ENCODE measurements at regions not wholly inside any gene's neighbourhood (a gene's known extent, or its start where the extent isn't known, plus 50 kb on each side); places are given as distances from the start of the nearest gene placed in this dataset.
A peak's percentile ranks its signal among the peaks of the same experiment; 100 is the strongest.

GRCh38 chr17:77428020-77428748 lies 287.4 kb downstream of the SEC14L1 start:
- Histone ChIP-seq H3K9me3 (no peaks in the 10 kb centered on the region), H3K27me3 (no peaks in the 10 kb centered on the region), H3K36me3 (peaks cover 73% of the 10 kb centered on the region), H3K4me3 (no peak overlapping the region)
- no peak for DNase-seq

GRCh38 chr17:77428749-77429368 lies 288.1 kb downstream of the SEC14L1 start:
- no peak overlapping the region for H3K4me3 ChIP-seq
- H3K27me3 ChIP-seq: no peaks in the 10 kb centered on the region
- peaks cover 76% of the 10 kb centered on the region for H3K36me3 ChIP-seq
- H3K9me3 ChIP-seq: no peaks in the 10 kb centered on the region
- DNase-seq: no peak

DNA sequence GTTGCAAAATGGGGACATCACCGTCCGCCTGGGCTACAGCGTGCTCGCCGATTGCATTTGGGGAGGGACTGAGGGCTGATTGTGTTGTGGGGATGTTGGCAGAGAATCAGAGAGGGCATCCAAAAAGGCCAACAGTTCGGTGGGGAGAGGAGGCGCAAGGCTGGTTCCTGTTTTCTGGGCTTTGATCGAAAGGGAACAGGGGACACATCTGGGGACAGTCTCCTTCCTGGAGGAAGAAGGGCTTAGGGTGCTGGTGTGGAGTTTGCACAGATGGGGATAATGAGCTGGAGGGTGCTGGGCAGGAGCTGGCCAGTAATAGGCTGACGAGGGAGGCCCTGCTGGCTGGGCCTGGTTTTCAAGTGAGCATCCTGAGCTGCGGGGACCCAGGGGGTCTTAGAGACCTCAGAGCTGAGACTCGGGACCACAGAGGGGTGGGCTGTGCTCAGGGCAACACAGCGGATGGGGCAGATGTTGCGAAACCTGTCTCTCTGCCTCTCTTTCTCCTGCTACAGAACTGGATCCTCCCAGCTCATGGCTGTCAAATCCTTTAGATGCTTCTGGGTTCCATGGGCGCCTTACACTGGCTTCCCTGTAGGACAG lies 288.7 kb downstream of the SEC14L1 start:
- no peak for DNase-seq
- Histone ChIP-seq H3K9me3 (no peaks in the 10 kb centered on the region), H3K36me3 (peaks cover 76% of the 10 kb centered on the region), H3K4me3 (no peak overlapping the region), H3K27me3 (no peaks in the 10 kb centered on the region)

GRCh38 chr17:77429969-77430752 lies 289.4 kb downstream of the SEC14L1 start:
- DNase-seq: peak; percentile 99
- no peaks in the 10 kb centered on the region for H3K9me3 ChIP-seq
- peaks cover 78% of the 10 kb centered on the region for H3K36me3 ChIP-seq
- H3K4me3 ChIP-seq: no peak overlapping the region
- H3K27me3 ChIP-seq: no peaks in the 10 kb centered on the region

- H3K4me3 ChIP-seq: no peak overlapping the region
- H3K27me3 ChIP-seq: no peaks in the 10 kb centered on the region
- no peak for DNase-seq
- no peaks in the 10 kb centered on the region for H3K9me3 ChIP-seq
- peaks cover 76% of the 10 kb centered on the region for H3K36me3 ChIP-seq
These were observed 291.4 kb downstream of the SEC14L1 start for GRCh38 chr17:77432034-77432661.

GRCh38 chr17:77432742-77433141 lies 292.0 kb downstream of the SEC14L1 start:
- no peak for DNase-seq
- H3K4me3 ChIP-seq: no peak overlapping the region
- peaks cover 82% of the 10 kb centered on the region for H3K36me3 ChIP-seq
- H3K9me3 ChIP-seq: no peaks in the 10 kb centered on the region
- H3K27me3 ChIP-seq: no peaks in the 10 kb centered on the region

DNA sequence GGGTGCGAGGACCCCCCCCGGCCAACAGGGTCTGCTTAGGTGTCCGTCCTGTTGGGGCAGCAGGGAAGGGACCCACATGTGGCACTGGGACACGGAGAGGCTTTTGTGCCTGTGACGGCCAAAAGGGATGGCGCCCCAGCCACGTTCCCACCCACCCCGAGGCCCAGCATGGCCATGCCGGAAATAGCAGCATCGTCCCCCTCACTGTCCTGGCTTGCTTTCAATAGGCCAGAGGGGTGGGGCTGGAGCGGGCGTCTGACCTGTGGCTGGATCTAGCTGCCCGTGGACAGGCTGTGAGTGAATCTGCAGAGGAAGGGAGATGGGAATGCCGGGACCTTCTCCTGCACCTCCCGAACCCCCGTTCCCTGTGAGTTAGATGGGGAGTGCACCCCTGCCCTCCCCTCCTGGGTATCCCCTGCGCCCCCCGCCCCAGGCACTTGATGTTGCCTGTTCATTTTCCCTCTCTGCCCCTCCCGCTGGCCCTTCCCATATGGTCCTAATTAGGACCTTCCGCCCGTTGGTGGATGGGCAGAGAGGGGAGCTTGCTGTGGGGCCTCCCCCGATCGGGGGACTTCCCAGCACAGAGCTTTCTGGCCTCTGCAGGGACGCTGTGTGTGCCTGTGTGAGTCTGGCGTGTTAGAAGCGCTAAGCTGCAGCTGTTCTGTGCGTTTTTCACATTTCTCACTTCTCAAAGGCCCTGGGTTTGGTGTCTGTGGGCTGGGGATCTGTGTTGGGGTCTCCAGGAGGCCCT lies 292.8 kb downstream of the SEC14L1 start:
- H3K27me3 ChIP-seq: no peaks in the 10 kb centered on the region
- H3K36me3 ChIP-seq: peaks cover 80% of the 10 kb centered on the region
- no peak overlapping the region for H3K4me3 ChIP-seq
- H3K9me3 ChIP-seq: no peaks in the 10 kb centered on the region
- no peak for DNase-seq

GRCh38 chr17:77434136-77435114 lies 293.7 kb downstream of the SEC14L1 start:
- no peaks in the 10 kb centered on the region for H3K9me3 ChIP-seq
- H3K27me3 ChIP-seq: no peaks in the 10 kb centered on the region
- no peak for DNase-seq
- H3K36me3 ChIP-seq: peaks cover 77% of the 10 kb centered on the region
- no peak overlapping the region for H3K4me3 ChIP-seq

DNA sequence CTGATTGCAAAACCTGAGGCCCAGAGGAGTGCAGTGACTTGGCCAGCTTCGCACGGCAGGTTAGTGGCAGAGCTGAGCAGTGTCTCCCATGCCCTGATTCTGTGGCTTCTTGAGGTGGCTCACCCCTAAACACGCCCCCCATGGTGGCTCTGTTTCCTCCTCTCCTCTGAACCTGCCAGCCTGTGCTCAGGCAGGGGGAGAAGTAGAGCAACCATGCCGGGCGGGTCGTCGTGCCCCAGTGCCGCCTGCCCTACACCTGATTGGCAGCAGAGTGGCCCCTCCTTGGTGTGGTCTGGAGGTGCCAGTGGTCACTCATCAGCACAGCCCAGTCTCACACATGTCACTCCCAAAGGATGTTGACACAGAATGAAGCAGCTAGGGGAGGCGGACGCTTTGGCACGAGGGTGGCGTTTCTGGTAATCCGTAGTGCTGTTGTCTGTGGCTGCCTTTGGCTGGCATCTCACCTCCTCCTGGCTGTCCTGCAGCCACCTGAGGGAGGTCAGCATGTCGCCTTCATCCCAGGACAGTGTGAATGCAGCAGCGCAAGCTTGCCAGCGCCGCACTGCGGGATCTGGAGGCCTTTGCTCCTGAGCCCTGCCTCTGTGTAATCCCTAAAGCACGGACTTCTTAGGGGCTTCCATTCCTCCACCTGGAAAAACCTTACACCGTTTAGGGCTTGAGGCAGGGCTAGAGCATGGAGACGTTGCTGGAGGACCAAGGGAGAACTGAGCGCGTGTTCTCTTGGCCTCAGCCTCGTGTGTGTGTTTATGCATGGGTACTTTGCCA lies 294.7 kb downstream of the SEC14L1 start:
- Histone ChIP-seq H3K9me3 (no peaks in the 10 kb centered on the region), H3K36me3 (peaks cover 75% of the 10 kb centered on the region), H3K27me3 (no peaks in the 10 kb centered on the region), H3K4me3 (no peak overlapping the region)
- no peak for DNase-seq

- no peak for DNase-seq
These were observed 295.3 kb downstream of the SEC14L1 start for GRCh38 chr17:77436058-77436442.

GRCh38 chr17:77436481-77436880 lies 295.7 kb downstream of the SEC14L1 start:
- H3K36me3 ChIP-seq: peaks cover 79% of the 10 kb centered on the region
- no peak for DNase-seq
- no peak overlapping the region for H3K4me3 ChIP-seq
- H3K27me3 ChIP-seq: no peaks in the 10 kb centered on the region
- no peaks in the 10 kb centered on the region for H3K9me3 ChIP-seq

More at GRCh38 chr17:77436058-77436442, 295.3 kb downstream of the SEC14L1 start:
- Histone ChIP-seq H3K27me3 (no peaks in the 10 kb centered on the region), H3K9me3 (no peaks in the 10 kb centered on the region), H3K4me3 (no peak overlapping the region), H3K36me3 (peaks cover 75% of the 10 kb centered on the region)

DNA sequence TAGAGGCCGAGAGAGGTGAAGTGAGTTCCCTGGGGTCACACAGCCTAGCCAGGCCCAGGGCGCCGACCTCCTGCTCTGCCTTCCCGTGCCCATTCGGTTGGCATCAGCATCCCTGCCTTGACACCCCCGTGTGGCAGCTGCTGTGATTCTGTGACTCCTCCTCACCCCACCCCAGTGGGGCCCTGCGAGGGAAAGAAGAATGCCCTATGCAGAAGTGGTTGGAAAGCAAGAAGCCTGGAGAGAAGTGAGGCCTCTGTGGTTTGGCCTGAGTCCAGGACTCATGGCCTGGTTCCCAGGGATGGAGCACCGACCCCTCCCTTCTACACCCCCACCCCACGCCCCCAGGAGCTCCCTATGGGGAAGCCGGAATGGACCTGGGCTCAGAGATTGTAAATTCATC lies 296.2 kb downstream of the SEC14L1 start:
- no peaks in the 10 kb centered on the region for H3K9me3 ChIP-seq
- no peaks in the 10 kb centered on the region for H3K27me3 ChIP-seq
- H3K4me3 ChIP-seq: no peak overlapping the region
- peak; percentile 77 for DNase-seq
- H3K36me3 ChIP-seq: peaks cover 84% of the 10 kb centered on the region

GRCh38 chr17:77437747-77438146 lies 297.0 kb downstream of the SEC14L1 start:
- peaks cover 78% of the 10 kb centered on the region for H3K36me3 ChIP-seq
- no peak overlapping the region for H3K4me3 ChIP-seq
- no peak for DNase-seq
- no peaks in the 10 kb centered on the region for H3K9me3 ChIP-seq
- H3K27me3 ChIP-seq: no peaks in the 10 kb centered on the region

Data from MG63 (cell line).